ENCODE measurements at regions not wholly inside any gene's neighbourhood (a gene's known extent, or its start where the extent isn't known, plus 50 kb on each side); places are given as distances from the start of the nearest gene placed in this dataset.

- DNase-seq (ENCODE audit: low spot score): no peak
These were observed 272.9 kb upstream of the KCNMB2 start for GRCh38 chr3:178263236-178263916.

- DNase-seq (ENCODE audit: low spot score): no peak
These were observed 268.9 kb upstream of the KCNMB2 start for GRCh38 chr3:178267158-178267844.

- no peak for DNase-seq (ENCODE audit: low spot score)
These were observed 265.4 kb upstream of the KCNMB2 start for GRCh38 chr3:178270838-178271237.

- no peak for DNase-seq (ENCODE audit: low spot score)
These were observed 264.4 kb upstream of the KCNMB2 start for GRCh38 chr3:178271740-178272387.

- peak; percentile 72 for DNase-seq (ENCODE audit: low spot score)
These were observed 263.4 kb upstream of the KCNMB2 start for GRCh38 chr3:178272841-178273240.

GRCh38 chr3:178274711-178275110 is 261.5 kb upstream of the KCNMB2 start:
- DNase-seq (ENCODE audit: low spot score): no peak

GRCh38 chr3:178275311-178275710 is 260.9 kb upstream of the KCNMB2 start:
- DNase-seq (ENCODE audit: low spot score): no peak

- no peak for DNase-seq (ENCODE audit: low spot score)
These were observed 260.4 kb upstream of the KCNMB2 start for GRCh38 chr3:178275793-178276192.

- no peak for DNase-seq (ENCODE audit: low spot score)
These were observed 258.6 kb upstream of the KCNMB2 start for GRCh38 chr3:178277605-178278004.

- no peak for DNase-seq (ENCODE audit: low spot score)
These were observed 252.7 kb upstream of the KCNMB2 start for GRCh38 chr3:178283561-178283960.

- no peak for DNase-seq (ENCODE audit: low spot score)
These were observed 252.1 kb upstream of the KCNMB2 start for GRCh38 chr3:178284181-178284580.

- no peak for DNase-seq (ENCODE audit: low spot score)
These were observed 248.2 kb upstream of the KCNMB2 start for GRCh38 chr3:178288074-178288473.

- no peak for DNase-seq (ENCODE audit: low spot score)
These were observed 246.6 kb upstream of the KCNMB2 start for GRCh38 chr3:178289544-178290160.

- DNase-seq (ENCODE audit: low spot score): no peak
These were observed 244.5 kb upstream of the KCNMB2 start for GRCh38 chr3:178291574-178292370.

- peak; percentile 30 for DNase-seq (ENCODE audit: low spot score)
These were observed 240.8 kb upstream of the KCNMB2 start for GRCh38 chr3:178295292-178295912.

GRCh38 chr3:178297199-178297598 is 239.0 kb upstream of the KCNMB2 start:
- DNase-seq (ENCODE audit: low spot score): no peak

- peak; percentile 82 for DNase-seq (ENCODE audit: low spot score)
These were observed 238.5 kb upstream of the KCNMB2 start for GRCh38 chr3:178297740-178298139.

GRCh38 chr3:178300441-178300959 is 235.7 kb upstream of the KCNMB2 start:
- DNase-seq (ENCODE audit: low spot score): no peak

GRCh38 chr3:178302966-178303930 is 233.0 kb upstream of the KCNMB2 start:
- no peak for DNase-seq (ENCODE audit: low spot score)

Data from putamen (tissue), 1 donor.